HCEC 1CT (cell line): ENCODE measurements at regions not wholly inside any gene's neighbourhood (a gene's known extent, or its start where the extent isn't known, plus 50 kb on each side); places are given as distances from the start of the nearest gene placed in this dataset.
A peak's percentile ranks its signal among the peaks of the same experiment; 100 is the strongest.

Source experiments
- DNase-seq: peaks from one replicate; pipeline ENCODE4 v3.0.0-alpha.2; 2017

GRCh38 chr14:101232340-101233020, 328.8 kb upstream of the DIO3 start:
- no peak for DNase-seq

- no peak for DNase-seq
These were observed 328.3 kb upstream of the DIO3 start for GRCh38 chr14:101233021-101233366.

- DNase-seq: no peak
These were observed 327.9 kb upstream of the DIO3 start for GRCh38 chr14:101233391-101233790.

- DNase-seq: no peak
These were observed 327.5 kb upstream of the DIO3 start for GRCh38 chr14:101233808-101234207.

- DNase-seq: no peak
These were observed 326.9 kb upstream of the DIO3 start for GRCh38 chr14:101234244-101234937.

GRCh38 chr14:101234999-101235334, 326.3 kb upstream of the DIO3 start:
- DNase-seq: no peak

- peak; percentile 5 for DNase-seq
These were observed 325.8 kb upstream of the DIO3 start for GRCh38 chr14:101235335-101236103.

- DNase-seq: no peak
These were observed 324.6 kb upstream of the DIO3 start for GRCh38 chr14:101236496-101237251.

- DNase-seq: no peak
These were observed 324.1 kb upstream of the DIO3 start for GRCh38 chr14:101237252-101237616.

GRCh38 chr14:101239065-101239464, 322.2 kb upstream of the DIO3 start:
- no peak for DNase-seq

- DNase-seq: no peak
These were observed 320.1 kb upstream of the DIO3 start for GRCh38 chr14:101241147-101241546.

GRCh38 chr14:101241807-101242278, 319.5 kb upstream of the DIO3 start:
- no peak for DNase-seq

GRCh38 chr14:101242442-101243385, 318.6 kb upstream of the DIO3 start:
- no peak for DNase-seq

GRCh38 chr14:101243587-101244338, 317.5 kb upstream of the DIO3 start:
- DNase-seq: no peak

GRCh38 chr14:101246894-101247841, 314.1 kb upstream of the DIO3 start:
- no peak for DNase-seq

GRCh38 chr14:101247842-101248725, 313.2 kb upstream of the DIO3 start:
- no peak for DNase-seq

- DNase-seq: no peak
These were observed 312.2 kb upstream of the DIO3 start for GRCh38 chr14:101248840-101249675.

- no peak for DNase-seq
These were observed 311.6 kb upstream of the DIO3 start for GRCh38 chr14:101249676-101250036.
